ENCODE measurements at regions not wholly inside any gene's neighbourhood (a gene's known extent, or its start where the extent isn't known, plus 50 kb on each side); places are given as distances from the start of the nearest gene placed in this dataset.

DNA sequence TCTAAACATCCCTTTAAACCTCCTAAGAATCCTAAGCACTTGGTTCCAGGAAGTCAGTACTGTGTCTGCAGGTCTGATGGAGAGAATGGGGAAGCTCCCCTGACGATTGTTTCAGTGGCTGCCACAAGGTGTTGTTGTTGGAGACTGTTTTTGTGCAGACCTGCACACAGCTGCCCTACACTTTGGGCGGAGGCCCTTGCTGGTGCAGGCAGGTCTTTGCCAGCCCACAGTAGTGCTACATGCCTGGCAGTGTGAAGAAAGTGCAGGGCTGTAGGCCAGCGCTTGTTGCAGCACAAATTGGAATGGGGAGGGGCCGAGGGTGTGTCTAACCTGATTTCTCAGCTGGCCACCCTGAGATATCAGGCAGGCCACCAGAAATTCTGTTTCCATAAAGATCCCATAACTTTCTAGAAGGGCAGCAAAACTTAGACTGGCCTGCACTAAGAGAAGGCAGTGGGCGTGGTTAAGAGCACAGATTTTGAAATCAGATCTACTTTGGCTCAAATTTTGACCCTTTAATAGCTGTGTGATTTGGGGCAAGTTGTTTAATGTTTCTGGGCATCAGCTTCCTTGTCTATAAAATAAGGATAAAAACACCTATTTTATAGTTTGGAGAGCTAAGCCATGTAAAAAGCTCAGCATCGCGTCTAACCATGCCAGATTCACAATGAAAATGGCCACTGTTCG lies 83.7 kb upstream of the SLC1A4 start:
- ChIA-PET POLR2A (ENCODE audit: low non-redundant PET) (no interaction called here), CTCF (no interaction called here)
- DNase-seq (ENCODE audit: low spot score), result no peak
- no TSS peak for BruUV-seq (replicated peaks)
- H3K4me1 ChIP-seq (ENCODE audit: insufficient read depth, low read length, poor library complexity, severe bottlenecking), result no peaks in the 10 kb centered on the region
- no peak for TF ChIP-seq EZH2 (IDR thresholded peaks at IDR 0.05; ENCODE audit: borderline replicate concordance, low read depth, low read length, poor library complexity, severe bottlenecking)
- TF ChIP-seq, protein P1, sequence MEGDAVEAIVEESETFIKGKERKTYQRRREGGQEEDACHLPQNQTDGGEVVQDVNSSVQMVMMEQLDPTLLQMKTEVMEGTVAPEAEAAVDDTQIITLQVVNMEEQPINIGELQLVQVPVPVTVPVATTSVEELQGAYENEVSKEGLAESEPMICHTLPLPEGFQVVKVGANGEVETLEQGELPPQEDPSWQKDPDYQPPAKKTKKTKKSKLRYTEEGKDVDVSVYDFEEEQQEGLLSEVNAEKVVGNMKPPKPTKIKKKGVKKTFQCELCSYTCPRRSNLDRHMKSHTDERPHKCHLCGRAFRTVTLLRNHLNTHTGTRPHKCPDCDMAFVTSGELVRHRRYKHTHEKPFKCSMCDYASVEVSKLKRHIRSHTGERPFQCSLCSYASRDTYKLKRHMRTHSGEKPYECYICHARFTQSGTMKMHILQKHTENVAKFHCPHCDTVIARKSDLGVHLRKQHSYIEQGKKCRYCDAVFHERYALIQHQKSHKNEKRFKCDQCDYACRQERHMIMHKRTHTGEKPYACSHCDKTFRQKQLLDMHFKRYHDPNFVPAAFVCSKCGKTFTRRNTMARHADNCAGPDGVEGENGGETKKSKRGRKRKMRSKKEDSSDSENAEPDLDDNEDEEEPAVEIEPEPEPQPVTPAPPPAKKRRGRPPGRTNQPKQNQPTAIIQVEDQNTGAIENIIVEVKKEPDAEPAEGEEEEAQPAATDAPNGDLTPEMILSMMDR (conservative IDR thresholded peaks at IDR 0.05; ENCODE audit: low read depth, low read length), result no peak
- no peaks in the 10 kb centered on the region for H3K9me3 ChIP-seq (ENCODE audit: low read depth, low read length, poor library complexity, severe bottlenecking)
- H3K36me3 ChIP-seq (ENCODE audit: insufficient read depth, low read length, poor library complexity, severe bottlenecking), result no peaks in the 10 kb centered on the region
- no peaks in the 10 kb centered on the region for H3K27me3 ChIP-seq (replicated peaks; ENCODE audit: insufficient read depth, low read depth, low read length, poor library complexity)
- no peak overlapping the region for H3K27ac ChIP-seq (ENCODE audit: low read depth, low read length, poor library complexity, severe bottlenecking)
- intact Hi-C loops (cut with micrococcal nuclease; ENCODE audit: unreplicated experiment), result no loop called here
- H3K4me3 ChIP-seq (ENCODE audit: low read depth, low read length, poor library complexity, severe bottlenecking), result no peak overlapping the region

DNA sequence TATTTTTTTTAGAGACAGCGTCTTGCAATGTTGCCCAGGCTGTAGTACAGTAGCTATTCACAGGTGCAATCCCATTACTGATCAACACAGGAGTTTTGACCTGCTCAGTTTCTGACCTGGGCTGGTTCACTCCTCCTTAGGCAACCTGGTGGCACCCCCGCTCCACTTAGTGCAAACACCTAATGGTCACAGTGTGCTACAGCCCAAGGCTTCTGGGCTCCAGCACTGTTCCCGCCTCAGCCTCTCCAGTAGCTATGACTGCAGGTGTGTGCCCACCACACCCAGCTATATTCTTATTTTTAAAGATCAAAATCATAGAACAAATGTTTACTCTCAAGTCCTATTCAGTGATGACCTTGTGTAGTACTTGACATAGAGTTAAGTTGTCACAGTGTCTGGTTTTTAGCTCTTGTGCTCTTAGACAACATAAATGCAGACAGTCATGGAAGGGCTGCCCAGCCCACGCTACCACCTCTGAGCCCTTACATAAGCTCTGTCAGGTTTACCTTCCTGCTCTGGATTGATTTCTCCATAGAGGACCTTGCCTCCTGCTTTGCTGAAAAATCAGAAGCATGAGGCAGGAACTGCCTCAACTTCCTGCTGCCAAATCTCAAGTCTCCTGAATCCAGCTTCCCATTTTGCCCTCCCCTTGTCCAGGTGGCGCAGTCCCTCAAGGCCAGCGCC lies 82.2 kb upstream of the SLC1A4 start:
- POLR2A ChIA-PET (ENCODE audit: low non-redundant PET), result interaction anchor here (0.6 kb wide), 1 partner anchor 335 kb away, joined by 5 read pairs; no protein-coding TSS in a partner anchor
- CTCF ChIA-PET, result interaction anchor here (0.6 kb wide), 1 partner anchor 13 kb away, joined by 3 read pairs; no protein-coding TSS in a partner anchor
- H3K27ac ChIP-seq (ENCODE audit: low read depth, low read length, poor library complexity, severe bottlenecking), result no peak overlapping the region

DNA sequence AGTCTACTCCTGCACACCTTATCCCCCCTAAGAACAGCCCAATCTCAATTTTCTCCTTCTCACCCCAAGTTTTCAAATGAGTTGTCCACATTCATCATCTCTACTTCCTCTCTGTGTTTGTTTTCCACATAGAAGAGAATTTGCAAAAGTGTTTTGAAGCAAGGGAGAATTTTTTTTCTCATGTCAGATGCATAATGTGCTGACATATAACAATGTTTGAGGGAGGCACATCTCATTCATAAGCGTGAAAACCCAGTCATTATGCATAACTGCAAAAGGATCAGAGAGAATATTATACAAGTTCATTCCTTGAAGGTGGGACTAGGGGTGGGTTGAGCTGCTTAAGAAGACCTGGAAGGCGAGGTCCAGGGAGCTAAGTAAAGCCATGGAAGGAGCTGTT lies 80.8 kb upstream of the SLC1A4 start:
- Histone ChIP-seq H3K36me3 (ENCODE audit: insufficient read depth, low read length, poor library complexity, severe bottlenecking) (no peaks in the 10 kb centered on the region), H3K27ac (ENCODE audit: low read depth, low read length, poor library complexity, severe bottlenecking) (no peak overlapping the region), H3K9me3 (ENCODE audit: low read depth, low read length, poor library complexity, severe bottlenecking) (no peaks in the 10 kb centered on the region), H3K4me1 (ENCODE audit: insufficient read depth, low read length, poor library complexity, severe bottlenecking) (no peaks in the 10 kb centered on the region), H3K4me3 (ENCODE audit: low read depth, low read length, poor library complexity, severe bottlenecking) (no peak overlapping the region), H3K27me3 (replicated peaks; ENCODE audit: insufficient read depth, low read depth, low read length, poor library complexity) (no peaks in the 10 kb centered on the region)
- CTCF ChIA-PET, result interaction anchor here (0.6 to 1.8 kb wide), 2 partner anchors 9 to 407 kb away, joined by 3 to 8 read pairs; no protein-coding TSS in a partner anchor
- BruUV-seq (replicated peaks), result no TSS peak
- DNase-seq (ENCODE audit: low spot score), result no peak
- intact Hi-C loops (cut with micrococcal nuclease; ENCODE audit: unreplicated experiment), result no loop called here
- POLR2A ChIA-PET (ENCODE audit: low non-redundant PET), result no interaction called here
- no peak for TF ChIP-seq EZH2 (IDR thresholded peaks at IDR 0.05; ENCODE audit: borderline replicate concordance, low read depth, low read length, poor library complexity, severe bottlenecking)
- TF ChIP-seq, protein P1 (conservative IDR thresholded peaks at IDR 0.05; ENCODE audit: low read depth, low read length), result no peak

More for the DNA sequence above, 82.2 kb upstream of the SLC1A4 start:
- BruUV-seq (replicated peaks), result no TSS peak
- no peak for TF ChIP-seq EZH2 (IDR thresholded peaks at IDR 0.05; ENCODE audit: borderline replicate concordance, low read depth, low read length, poor library complexity, severe bottlenecking)
- TF ChIP-seq, protein P1 (conservative IDR thresholded peaks at IDR 0.05; ENCODE audit: low read depth, low read length), result no peak
- Histone ChIP-seq H3K4me3 (ENCODE audit: low read depth, low read length, poor library complexity, severe bottlenecking) (no peak overlapping the region), H3K4me1 (ENCODE audit: insufficient read depth, low read length, poor library complexity, severe bottlenecking) (no peaks in the 10 kb centered on the region), H3K9me3 (ENCODE audit: low read depth, low read length, poor library complexity, severe bottlenecking) (no peaks in the 10 kb centered on the region), H3K27me3 (replicated peaks; ENCODE audit: insufficient read depth, low read depth, low read length, poor library complexity) (no peaks in the 10 kb centered on the region), H3K36me3 (ENCODE audit: insufficient read depth, low read length, poor library complexity, severe bottlenecking) (no peaks in the 10 kb centered on the region)
- intact Hi-C loops (cut with micrococcal nuclease; ENCODE audit: unreplicated experiment), result no loop called here
- DNase-seq (ENCODE audit: low spot score), result no peak

All from A673 (cell line).